Adrenal gland (tissue), 9 donors: ENCODE measurements at regions not wholly inside any gene's neighbourhood (a gene's known extent, or its start where the extent isn't known, plus 50 kb on each side); places are given as distances from the start of the nearest gene placed in this dataset.

Experiments used
- DNase-seq, 7 donors: peaks; one replicate each; pipeline ENCODE4 v3.0.0-alpha.2; 2019 to 2020
- H3K27ac ChIP-seq, 5 donors: fragments of 200-600 bp; sonication (generic) in 4 of 5; 1 replicate in 3 of 5; 2 replicates in 2 of 5; pipeline versions ENCODE4 v1.5.1 to v1.8.0; 2016 to 2020; ENCODE audit warnings: mild to moderate bottlenecking in 1 of 5
- H3K27me3 ChIP-seq: fragments of 200-600 bp; 2 replicates; pipeline ENCODE4 v1.8.0; 2021
- H3K36me3 ChIP-seq, 2 donors: fragments of 200-600 bp; replicated peaks in 1 of 2; 1 replicate in 1 of 2; 2 replicates in 1 of 2; pipeline versions ENCODE4 v1.5.1 to v1.8.0; 2018 to 2022
- H3K4me1 ChIP-seq, 2 donors: fragments of 200-600 bp; replicated peaks in 1 of 2; 1 replicate in 1 of 2; 2 replicates in 1 of 2; pipeline versions ENCODE4 v1.5.1 to v1.8.0; 2018 to 2021
- H3K4me3 ChIP-seq, 4 donors: fragments of 200-600 bp; sonication (generic) in 3 of 4; one replicate each; pipeline ENCODE4 v1.5.1; 2016 to 2018
- H3K9me3 ChIP-seq, 3 donors: fragments of 200-600 bp; sonication (generic) in 1 of 3; replicated peaks in 1 of 3; 1 replicate in 2 of 3; 2 replicates in 1 of 3; pipeline versions ENCODE4 v1.5.1 to v1.8.0; 2016 to 2021
- POLR2A ChIP-seq, 2 donors: fragments of 450-650 bp; IDR thresholded peaks; one replicate each; pipeline ENCODE4 v1.6.1; 2017; ENCODE audit warnings: antibody characterized with exemption in 2 of 2, mild to moderate bottlenecking in 2 of 2, moderate library complexity in 1 of 2
- WGBS, 4 donors: extraction: QIAGEN DNeasy Blood & Tissue Kit in 2 of 4; methylation state at CpG; one replicate each; pipeline versions ENCODE4 v1.1.5 to v1.1.7; 2013 to 2017; 5-methylcytosine and 5-hydroxymethylcytosine counted together
- intact Hi-C, 2 donors: fragments of 100-400 bp; cut with DNase I; formaldehyde crosslinking; loops; one replicate each; pipeline versions ENCODE4 v1.14.1 to v1.15.0; 2022 to 2023
- TF ChIP-seq, protein P1 (sequence below), 6 experiments: fragments of 450-650 bp in 4 of 6; fragments of 200-600 bp in 2 of 6; sonication (generic) in 1 of 6; IDR thresholded peaks; 1 replicate in 5 of 6; 2 replicates in 1 of 6; pipeline versions ENCODE4 v1.5.1 to v1.8.0; 2016 to 2021; ENCODE audit warnings: antibody characterized with exemption in 6 of 6, mild to moderate bottlenecking in 2 of 6, moderate library complexity in 1 of 6
- donor health status: healthy with polysubstance abuse.
- donor health status: Bipolar disorder and iron deficiency.
- donor health status: DM: yes; HTN: yes; CAD: no.
- donor health status: DM: no; HTN: no; CAD: no.
- donor health status: DM: no; HTN: no; CAD: no.

DNA sequence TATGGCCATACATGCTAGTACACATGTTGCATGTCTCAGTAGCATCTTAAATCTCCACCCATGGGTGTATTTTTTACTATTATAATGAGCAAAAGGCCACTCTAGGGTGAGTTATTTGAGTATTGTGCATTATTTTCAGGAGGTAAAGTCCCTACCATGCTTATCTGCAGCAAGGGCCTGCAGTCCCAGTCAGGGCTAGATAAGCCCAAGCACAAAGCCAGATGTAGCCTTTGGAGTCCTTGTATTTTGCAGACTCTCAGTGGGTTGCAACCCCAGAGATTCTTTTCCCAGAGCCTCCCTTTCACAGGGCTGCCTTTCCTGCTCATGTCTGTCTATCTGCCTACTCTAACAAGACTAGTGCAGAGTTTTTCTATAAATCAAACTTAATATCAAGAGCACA lies 295.3 kb downstream of the IPO8 start:
- Histone ChIP-seq H3K36me3 (no peaks in the 10 kb centered on the region), H3K4me1 (no peaks in the 10 kb centered on the region), H3K27ac (no peak overlapping the region), H3K9me3 (no peaks in the 10 kb centered on the region), H3K27me3 (no peaks in the 10 kb centered on the region), H3K4me3 (no peak overlapping the region)
- TF ChIP-seq POLR2A (IDR thresholded peaks at IDR 0.05): no peak
- TF ChIP-seq, protein P1, sequence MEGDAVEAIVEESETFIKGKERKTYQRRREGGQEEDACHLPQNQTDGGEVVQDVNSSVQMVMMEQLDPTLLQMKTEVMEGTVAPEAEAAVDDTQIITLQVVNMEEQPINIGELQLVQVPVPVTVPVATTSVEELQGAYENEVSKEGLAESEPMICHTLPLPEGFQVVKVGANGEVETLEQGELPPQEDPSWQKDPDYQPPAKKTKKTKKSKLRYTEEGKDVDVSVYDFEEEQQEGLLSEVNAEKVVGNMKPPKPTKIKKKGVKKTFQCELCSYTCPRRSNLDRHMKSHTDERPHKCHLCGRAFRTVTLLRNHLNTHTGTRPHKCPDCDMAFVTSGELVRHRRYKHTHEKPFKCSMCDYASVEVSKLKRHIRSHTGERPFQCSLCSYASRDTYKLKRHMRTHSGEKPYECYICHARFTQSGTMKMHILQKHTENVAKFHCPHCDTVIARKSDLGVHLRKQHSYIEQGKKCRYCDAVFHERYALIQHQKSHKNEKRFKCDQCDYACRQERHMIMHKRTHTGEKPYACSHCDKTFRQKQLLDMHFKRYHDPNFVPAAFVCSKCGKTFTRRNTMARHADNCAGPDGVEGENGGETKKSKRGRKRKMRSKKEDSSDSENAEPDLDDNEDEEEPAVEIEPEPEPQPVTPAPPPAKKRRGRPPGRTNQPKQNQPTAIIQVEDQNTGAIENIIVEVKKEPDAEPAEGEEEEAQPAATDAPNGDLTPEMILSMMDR (IDR thresholded peaks at IDR 0.05): no peak
- intact Hi-C loops: no loop called here
- DNase-seq: no peak

DNA sequence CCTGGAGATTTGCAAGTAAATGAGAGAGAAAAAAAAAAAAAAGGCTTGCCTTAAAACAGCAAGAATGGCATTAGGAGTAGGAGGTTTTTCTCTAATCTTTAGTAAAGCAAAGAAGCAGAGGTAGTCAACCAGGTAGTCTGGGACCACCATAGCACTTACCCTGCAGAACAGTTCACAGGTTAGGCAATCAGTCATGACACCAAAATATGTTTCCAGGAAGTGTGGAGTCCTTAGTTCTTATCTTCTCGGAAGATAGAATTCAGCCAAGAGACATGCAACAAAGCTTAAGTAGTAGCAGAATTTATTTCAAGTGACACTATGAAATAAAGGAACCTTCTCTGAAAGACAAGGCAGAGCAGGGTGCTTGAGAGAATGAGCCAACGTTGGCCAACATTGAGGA lies 295.8 kb downstream of the IPO8 start:
- WGBS, 4 donors: 65 to 69% (median 66%) methylated on average over 2 of the region's 2 CpGs
- no peak for DNase-seq

DNA sequence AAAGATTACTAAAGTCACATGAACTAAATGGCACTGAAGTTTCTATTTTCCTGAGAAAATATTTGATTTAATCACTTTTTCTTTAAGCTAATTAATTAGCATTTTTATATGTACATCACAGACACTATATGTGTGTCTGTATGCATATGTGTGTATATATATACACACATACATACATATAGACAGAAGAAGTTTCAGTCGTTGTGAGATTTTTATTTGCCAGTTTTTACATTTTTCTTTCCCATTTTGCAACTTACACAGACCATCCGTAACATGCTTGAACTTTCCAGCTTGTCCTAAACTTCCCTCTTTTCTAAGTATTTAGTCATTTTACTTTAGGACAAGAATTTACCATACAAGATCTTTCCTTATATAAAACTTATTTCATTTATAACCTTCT lies 299.1 kb downstream of the IPO8 start:
- DNase-seq: no peak
- TF ChIP-seq, protein P1 (IDR thresholded peaks at IDR 0.05): no peak
- TF ChIP-seq POLR2A (IDR thresholded peaks at IDR 0.05): no peak
- H3K36me3 ChIP-seq: no peaks in the 10 kb centered on the region
- H3K9me3 ChIP-seq: no peaks in the 10 kb centered on the region
- H3K27ac ChIP-seq: no peak overlapping the region
- 74 to 77% (median 76%) methylated on average over 2 of the region's 2 CpGs for WGBS, 4 donors
- no peak overlapping the region for H3K4me3 ChIP-seq
- intact Hi-C loops: no loop called here
- H3K4me1 ChIP-seq: no peaks in the 10 kb centered on the region
- no peaks in the 10 kb centered on the region for H3K27me3 ChIP-seq

More for the DNA sequence above, 295.8 kb downstream of the IPO8 start:
- Histone ChIP-seq H3K36me3 (no peaks in the 10 kb centered on the region), H3K9me3 (no peaks in the 10 kb centered on the region), H3K27ac (no peak overlapping the region), H3K27me3 (no peaks in the 10 kb centered on the region), H3K4me3 (no peak overlapping the region), H3K4me1 (no peaks in the 10 kb centered on the region)
- TF ChIP-seq, protein P1 (IDR thresholded peaks at IDR 0.05): no peak
- TF ChIP-seq POLR2A (IDR thresholded peaks at IDR 0.05): no peak
- intact Hi-C loops: no loop called here

DNA sequence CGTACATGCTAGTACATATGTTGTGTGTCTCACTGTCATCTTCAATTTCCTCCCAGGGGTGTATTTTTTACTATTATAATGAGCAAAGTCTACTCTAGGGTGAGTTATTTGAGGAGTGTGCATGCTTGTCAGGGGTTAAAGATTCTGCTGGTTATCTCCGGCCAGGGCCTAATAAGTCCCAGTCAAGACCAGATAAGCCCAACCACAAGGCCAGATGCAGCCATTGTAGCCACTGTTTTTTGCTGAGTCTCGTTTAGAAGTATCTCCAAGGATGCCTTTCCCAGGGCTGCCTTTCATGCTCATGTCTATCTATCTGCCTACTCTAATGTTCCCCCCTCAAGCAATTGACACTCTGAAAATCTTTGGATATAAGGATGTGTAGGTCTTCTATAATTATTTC lies 300.5 kb downstream of the IPO8 start:
- H3K27me3 ChIP-seq: no peaks in the 10 kb centered on the region
- H3K27ac ChIP-seq: no peak overlapping the region
- intact Hi-C loops: no loop called here
- TF ChIP-seq, protein P1 (IDR thresholded peaks at IDR 0.05): no peak
- TF ChIP-seq POLR2A (IDR thresholded peaks at IDR 0.05): no peak
- H3K36me3 ChIP-seq: no peaks in the 10 kb centered on the region
- no peaks in the 10 kb centered on the region for H3K4me1 ChIP-seq
- 46 to 56% (median 52%) methylated on average over 3 of the region's 3 CpGs for WGBS, 4 donors
- no peaks in the 10 kb centered on the region for H3K9me3 ChIP-seq
- H3K4me3 ChIP-seq: no peak overlapping the region
- DNase-seq: no peak
